Stimulated activated naive CD8-positive, alpha-beta T cell treated with anti-CD3 and anti-CD28 coated beads, Interleukin-15, Interleukin-2, amounts not matched to agents 100 ng/mL and 50 ng/mL, for 24 hours (primary cell): ENCODE measurements at regions not wholly inside any gene's neighbourhood (a gene's known extent, or its start where the extent isn't known, plus 50 kb on each side); places are given as distances from the start of the nearest gene placed in this dataset.
"Not testable (repeated sequence)": the region's sequence is repeated elsewhere in the genome, so short reads cannot be mapped to it uniquely, and the experiment has no call there.

ENCODE experiments used
- H3K27ac Mint-ChIP-seq: one replicate; pipeline ENCODE4 v1.8.0; 2021; ENCODE audit warnings: mild to moderate bottlenecking, mixed read lengths
- H3K27me3 Mint-ChIP-seq: one replicate; pipeline ENCODE4 v1.8.0; 2021; ENCODE audit warnings: mixed read lengths
- H3K36me3 Mint-ChIP-seq: one replicate; pipeline ENCODE4 v1.8.0; 2021; ENCODE audit warnings: low read depth, mixed read lengths
- H3K4me1 Mint-ChIP-seq: one replicate; pipeline ENCODE4 v1.8.0; 2021; ENCODE audit warnings: low read depth, mixed read lengths
- H3K4me3 Mint-ChIP-seq: one replicate; pipeline ENCODE4 v1.8.0; 2021; ENCODE audit warnings: mild to moderate bottlenecking, mixed read lengths
- H3K9me3 Mint-ChIP-seq: one replicate; pipeline ENCODE4 v1.8.0; 2021; ENCODE audit warnings: mixed read lengths

DNA sequence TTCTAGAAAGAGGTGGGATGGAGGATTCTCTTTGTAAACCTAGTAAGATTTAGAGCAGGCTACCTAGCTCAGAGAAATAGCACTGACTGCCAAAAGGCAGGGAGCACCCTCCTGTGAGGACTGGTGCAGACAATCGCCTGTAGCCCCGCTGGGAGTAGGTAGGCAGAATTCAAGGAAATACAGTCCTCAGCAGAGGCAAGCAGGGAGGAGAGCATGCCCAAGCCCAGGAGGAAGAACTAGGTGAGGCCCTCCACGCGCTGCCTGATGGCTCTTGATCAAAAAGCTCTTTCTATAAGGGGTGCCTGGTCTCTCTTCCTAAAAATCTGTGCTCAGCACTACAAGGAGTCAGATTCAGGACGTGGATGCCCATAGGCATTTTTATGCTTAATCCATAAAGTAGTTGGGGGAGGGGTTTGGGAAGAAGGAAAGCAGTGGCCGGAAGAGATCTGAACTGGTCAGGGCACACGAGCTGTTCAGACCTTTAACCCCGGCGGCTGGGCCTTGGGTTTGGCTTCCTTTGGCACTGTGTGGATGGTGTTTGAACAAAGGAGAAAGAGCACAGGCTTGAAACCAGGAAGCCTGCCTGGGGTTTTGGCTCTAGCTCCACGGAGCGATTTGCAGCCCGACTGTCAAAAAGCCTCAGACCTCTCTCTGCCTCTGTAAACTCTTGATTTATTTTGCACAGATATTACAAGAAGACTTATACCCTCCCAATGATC, 320.6 kb downstream of the FOXO1 start:
- no peaks in the 10 kb centered on the region for H3K9me3 Mint-ChIP-seq
- H3K27ac Mint-ChIP-seq: no peak overlapping the region
- H3K4me3 Mint-ChIP-seq: no peak overlapping the region
- H3K36me3 Mint-ChIP-seq: no peaks in the 10 kb centered on the region
- no peaks in the 10 kb centered on the region for H3K27me3 Mint-ChIP-seq
- peaks cover 3% of the 10 kb centered on the region for H3K4me1 Mint-ChIP-seq

DNA sequence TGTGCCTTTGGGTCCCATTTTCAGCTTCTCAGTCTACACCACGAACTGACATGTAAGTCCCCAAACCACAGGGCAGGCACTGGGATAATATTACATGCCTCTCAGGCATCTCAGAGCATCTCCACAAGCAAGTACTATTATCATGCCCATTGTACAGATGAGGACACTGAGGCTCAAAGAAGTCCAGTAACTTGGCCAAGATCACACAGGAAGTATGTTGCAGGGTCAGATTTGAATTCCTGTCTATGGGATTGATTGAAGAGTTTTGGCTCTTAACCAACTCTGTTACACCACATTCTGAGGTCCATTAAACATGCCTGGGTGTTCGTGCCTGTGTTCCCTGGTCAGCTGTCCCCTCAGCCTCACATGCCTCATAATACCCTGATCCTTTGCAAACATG, 319.8 kb downstream of the FOXO1 start:
- no peak overlapping the region for H3K27ac Mint-ChIP-seq
- H3K4me1 Mint-ChIP-seq: peaks cover 3% of the 10 kb centered on the region
- H3K27me3 Mint-ChIP-seq: no peaks in the 10 kb centered on the region
- no peaks in the 10 kb centered on the region for H3K9me3 Mint-ChIP-seq
- no peaks in the 10 kb centered on the region for H3K36me3 Mint-ChIP-seq
- H3K4me3 Mint-ChIP-seq: no peak overlapping the region

DNA sequence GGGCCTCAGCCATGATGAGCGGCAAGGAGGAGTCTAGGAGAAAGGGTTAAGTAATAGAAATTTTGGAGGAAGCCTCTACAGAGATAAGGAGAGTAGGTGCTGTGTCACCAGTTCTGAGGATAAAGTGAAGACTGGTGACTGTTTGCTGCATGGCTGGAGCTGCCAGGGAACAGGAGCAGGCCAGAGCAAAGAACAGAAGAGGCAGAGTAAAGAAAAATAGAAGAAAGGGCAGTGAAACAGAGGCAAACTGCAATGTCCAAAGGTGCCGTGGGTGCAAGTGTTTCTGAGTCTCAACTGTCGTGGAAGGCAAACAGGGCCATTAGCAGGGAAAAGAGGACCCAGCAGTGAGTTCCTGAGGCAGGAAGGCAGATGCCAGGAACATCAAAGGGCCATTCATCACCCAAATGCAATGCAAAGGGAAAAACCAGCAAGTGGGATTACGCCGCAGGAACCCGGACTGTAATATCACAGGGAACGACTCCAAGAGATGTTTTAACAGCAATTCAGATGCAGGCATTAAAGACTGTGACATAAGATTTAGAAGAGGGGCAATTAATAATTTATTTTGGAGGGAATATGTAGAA, 318.3 kb downstream of the FOXO1 start:
- no peak overlapping the region for H3K4me3 Mint-ChIP-seq
- H3K27ac Mint-ChIP-seq: no peak overlapping the region
- H3K36me3 Mint-ChIP-seq: no peaks in the 10 kb centered on the region
- H3K9me3 Mint-ChIP-seq: no peaks in the 10 kb centered on the region
- H3K27me3 Mint-ChIP-seq: no peaks in the 10 kb centered on the region
- peaks cover 3% of the 10 kb centered on the region for H3K4me1 Mint-ChIP-seq

DNA sequence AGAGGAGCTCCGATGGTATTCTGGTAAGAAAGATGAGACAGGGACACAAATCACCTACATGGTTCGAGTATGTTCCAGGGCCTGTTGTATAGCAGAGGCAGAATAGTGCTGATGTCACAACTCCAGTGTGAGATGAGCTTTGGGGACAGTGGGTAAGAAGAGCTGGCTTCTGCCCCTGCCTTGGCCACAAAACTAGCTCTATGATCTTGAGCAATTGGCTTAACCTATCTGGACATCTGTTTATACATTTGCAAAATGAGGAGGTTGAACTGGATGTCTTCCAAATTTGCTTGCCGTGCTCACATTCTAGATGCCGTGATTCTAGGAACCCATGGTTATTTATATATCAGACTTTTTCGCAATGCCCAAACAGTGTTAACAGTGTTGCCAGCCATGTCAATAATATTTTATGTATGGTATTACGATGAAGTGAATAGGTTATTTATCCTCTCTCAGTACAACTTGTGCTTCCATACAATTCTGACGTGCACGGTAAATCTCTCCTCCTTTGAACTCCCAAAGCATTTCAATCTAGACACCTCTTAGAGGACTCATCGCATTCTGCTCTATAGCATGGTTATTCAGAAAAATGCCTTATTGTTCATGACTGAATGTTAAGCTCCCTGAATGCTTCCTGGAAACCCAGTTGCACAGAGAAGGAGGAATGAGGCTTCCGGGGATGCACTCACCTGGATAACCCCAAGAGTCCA, 316.0 kb downstream of the FOXO1 start:
- no peak overlapping the region for H3K4me3 Mint-ChIP-seq
- peaks cover 3% of the 10 kb centered on the region for H3K4me1 Mint-ChIP-seq
- H3K27ac Mint-ChIP-seq: no peak overlapping the region
- no peaks in the 10 kb centered on the region for H3K9me3 Mint-ChIP-seq
- no peaks in the 10 kb centered on the region for H3K27me3 Mint-ChIP-seq
- no peaks in the 10 kb centered on the region for H3K36me3 Mint-ChIP-seq

DNA sequence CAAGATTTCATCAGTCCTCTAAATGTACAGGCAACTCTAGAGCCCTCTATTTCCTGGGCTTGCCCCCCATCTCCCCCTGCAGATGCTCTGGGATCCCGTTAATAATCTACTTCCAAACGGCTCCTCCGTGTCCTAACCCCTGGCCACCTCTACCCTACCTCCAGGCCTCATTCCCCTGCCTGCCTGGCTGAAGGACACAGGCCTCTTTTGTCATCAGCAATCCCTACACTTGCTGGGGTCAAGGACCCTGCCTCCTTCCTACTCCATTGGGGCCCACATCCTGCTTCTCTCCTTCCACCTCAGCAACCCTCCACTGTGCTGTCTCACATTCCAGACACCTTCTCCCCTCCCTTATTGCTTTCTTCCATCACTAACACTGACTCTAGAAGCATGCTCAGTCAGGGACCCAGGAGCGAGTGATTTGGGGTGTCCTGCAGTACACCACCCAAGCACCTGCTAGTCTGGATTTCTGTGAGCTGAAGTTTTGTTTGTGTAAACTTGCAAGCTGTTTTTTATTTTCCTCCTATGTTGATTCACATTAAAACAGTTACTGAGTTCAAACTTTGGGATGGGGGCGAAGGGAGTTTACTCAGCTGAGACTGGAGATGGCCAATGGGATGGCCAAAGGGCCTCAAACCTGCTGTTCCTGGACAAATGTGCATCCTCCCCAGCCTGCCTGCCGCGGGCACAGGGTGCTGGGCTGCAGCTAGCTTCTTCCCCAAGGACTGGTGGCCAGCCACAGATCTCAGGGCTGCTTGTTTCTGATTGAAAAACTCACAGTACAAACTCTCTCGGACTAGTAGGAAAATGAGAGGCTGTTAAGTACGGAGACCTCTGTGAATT, 314.7 kb downstream of the FOXO1 start:
- Mint-ChIP-seq H3K4me3 (no peak overlapping the region), H3K36me3 (no peaks in the 10 kb centered on the region), H3K4me1 (peaks cover 4% of the 10 kb centered on the region), H3K9me3 (no peaks in the 10 kb centered on the region), H3K27ac (no peak overlapping the region), H3K27me3 (no peaks in the 10 kb centered on the region)

DNA sequence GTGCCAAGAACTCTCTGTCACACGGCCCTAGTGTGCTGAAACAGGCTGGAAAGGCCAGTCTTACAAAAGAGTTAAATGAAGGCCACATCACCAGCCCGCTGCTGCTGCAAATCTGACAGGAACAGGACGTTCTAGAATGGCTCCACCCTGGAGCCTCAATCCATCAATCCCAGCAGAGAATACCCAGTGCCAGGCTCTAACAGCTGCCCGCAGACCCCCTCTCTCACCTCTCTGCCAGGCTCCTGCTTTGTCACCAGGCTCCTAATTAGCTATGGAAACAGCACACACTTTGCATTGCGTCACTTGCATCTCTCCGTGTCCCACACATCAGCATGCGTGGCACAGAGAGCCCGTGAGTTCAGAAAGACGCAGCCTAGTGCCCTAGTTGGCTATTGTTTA, 314.1 kb downstream of the FOXO1 start:
- no peak overlapping the region for H3K27ac Mint-ChIP-seq
- H3K27me3 Mint-ChIP-seq: no peaks in the 10 kb centered on the region
- no peaks in the 10 kb centered on the region for H3K36me3 Mint-ChIP-seq
- no peak overlapping the region for H3K4me3 Mint-ChIP-seq
- peaks cover 4% of the 10 kb centered on the region for H3K4me1 Mint-ChIP-seq
- H3K9me3 Mint-ChIP-seq: no peaks in the 10 kb centered on the region

DNA sequence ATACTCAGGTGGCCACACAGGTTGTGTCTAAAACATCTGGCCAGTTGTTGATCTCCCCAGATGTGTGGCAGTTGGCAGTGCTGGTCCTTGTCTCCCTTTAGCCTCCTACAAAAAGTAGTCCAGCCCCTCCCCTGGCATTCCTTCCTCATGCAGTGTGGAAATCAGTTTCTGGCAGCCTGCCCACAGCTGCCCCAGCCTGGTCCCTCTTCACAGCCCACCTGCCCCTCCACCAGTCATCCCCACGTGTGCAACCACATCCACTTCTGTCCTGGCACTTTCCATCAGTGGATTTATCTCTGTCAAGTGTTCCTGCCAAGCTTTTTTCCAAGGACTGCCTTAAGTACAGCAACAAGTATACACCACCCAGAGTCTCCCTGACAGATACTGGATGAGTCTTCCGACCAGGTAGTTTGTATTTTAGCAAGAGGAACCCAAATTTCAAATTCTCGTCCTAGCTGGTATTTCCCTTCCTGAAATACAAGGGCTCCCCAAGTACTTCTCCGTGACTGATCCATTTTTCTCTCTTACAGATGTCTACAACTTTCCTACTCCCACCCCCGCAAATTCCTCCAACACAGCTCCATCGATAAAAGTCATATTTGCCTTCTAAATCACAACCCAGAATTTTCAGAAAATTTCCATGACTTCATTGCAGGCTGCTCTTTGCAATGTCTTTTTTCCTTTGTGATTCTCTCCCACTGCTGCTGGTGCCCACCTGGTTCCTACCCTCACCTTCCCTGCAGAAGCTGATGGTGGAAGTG, 313.5 kb downstream of the FOXO1 start:
- Mint-ChIP-seq H3K4me3 (no peak overlapping the region), H3K36me3 (no peaks in the 10 kb centered on the region), H3K4me1 (peaks cover 4% of the 10 kb centered on the region), H3K27me3 (no peaks in the 10 kb centered on the region), H3K27ac (no peak overlapping the region), H3K9me3 (no peaks in the 10 kb centered on the region)

DNA sequence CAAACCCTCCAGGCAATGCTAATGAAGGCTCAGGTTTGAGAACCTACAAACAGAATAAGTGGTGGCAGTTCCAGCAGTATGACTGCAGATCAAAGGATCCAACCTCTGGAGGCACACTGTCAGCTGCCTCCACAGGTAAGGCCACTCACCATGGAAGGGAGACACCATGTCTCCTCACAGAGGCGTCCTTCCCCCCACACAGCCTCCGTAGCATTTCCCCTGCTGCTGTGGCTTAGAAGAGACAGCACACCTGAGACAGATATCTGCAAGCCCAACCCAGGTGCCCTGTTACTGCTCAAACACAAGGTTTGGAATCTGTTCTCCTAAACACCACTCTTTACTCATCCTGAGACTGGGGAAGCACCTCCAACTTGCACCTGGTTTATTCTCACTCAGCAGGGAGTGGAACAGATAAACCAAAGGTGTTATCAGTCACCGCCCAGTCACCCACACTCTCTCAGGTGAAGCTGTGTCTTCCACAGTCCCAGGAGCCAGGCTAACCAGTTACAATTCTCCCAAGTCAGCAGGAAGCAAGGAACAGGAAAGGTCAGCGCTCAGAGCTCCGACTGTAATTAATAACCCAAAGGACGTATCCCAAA, 311.2 kb downstream of the FOXO1 start:
- no peaks in the 10 kb centered on the region for H3K36me3 Mint-ChIP-seq
- H3K9me3 Mint-ChIP-seq: no peaks in the 10 kb centered on the region
- H3K27ac Mint-ChIP-seq: no peak overlapping the region
- H3K4me3 Mint-ChIP-seq: no peak overlapping the region
- H3K4me1 Mint-ChIP-seq: peaks cover 4% of the 10 kb centered on the region
- no peaks in the 10 kb centered on the region for H3K27me3 Mint-ChIP-seq

DNA sequence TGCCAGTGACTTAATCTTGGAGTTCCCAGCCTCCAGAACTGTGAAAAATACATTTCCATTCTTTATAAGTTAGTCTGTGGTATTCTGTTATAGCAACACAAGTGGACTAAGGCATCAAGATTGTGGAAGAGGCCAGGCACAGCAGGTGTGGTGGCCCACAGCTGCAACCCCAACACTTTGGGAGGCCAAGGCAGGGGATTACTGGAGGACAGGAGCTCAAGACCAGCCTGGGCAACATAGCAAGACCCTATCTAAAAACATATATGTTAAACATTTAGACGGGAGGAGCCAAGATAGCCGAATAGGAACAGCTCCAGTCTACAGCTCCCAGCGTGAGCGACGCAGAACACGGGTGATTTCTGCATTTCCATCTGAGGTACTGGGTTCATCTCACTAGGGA, 310.4 kb downstream of the FOXO1 start:
- H3K9me3 Mint-ChIP-seq: no peaks in the 10 kb centered on the region
- no peaks in the 10 kb centered on the region for H3K27me3 Mint-ChIP-seq
- no peak overlapping the region for H3K4me3 Mint-ChIP-seq
- no peaks in the 10 kb centered on the region for H3K36me3 Mint-ChIP-seq
- H3K27ac Mint-ChIP-seq: no peak overlapping the region
- H3K4me1 Mint-ChIP-seq: peaks cover 4% of the 10 kb centered on the region

DNA sequence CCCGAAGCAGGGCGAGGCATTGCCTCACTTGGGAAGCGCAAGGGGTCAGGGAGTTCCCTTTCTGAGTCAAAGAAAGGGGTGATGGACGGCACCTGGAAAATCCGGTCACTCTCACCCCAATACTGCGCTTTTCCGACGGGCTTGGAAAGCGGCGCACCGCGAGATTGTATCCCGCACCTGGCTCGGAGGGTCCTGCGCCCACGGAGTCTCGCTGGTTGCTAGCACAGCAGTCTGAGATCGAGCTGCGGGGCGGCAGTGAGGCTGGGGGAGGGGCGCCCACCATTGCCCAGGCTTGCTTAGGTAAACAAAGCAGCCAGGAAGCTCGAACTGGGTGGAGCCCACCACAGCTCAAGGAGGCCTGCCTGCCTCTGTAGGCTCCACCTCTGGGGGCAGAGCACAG, 310.0 kb downstream of the FOXO1 start:
- H3K4me1 Mint-ChIP-seq, H3K27ac Mint-ChIP-seq, H3K27me3 Mint-ChIP-seq, H3K9me3 Mint-ChIP-seq, H3K4me3 Mint-ChIP-seq, H3K36me3 Mint-ChIP-seq: not testable (repeated sequence)

DNA sequence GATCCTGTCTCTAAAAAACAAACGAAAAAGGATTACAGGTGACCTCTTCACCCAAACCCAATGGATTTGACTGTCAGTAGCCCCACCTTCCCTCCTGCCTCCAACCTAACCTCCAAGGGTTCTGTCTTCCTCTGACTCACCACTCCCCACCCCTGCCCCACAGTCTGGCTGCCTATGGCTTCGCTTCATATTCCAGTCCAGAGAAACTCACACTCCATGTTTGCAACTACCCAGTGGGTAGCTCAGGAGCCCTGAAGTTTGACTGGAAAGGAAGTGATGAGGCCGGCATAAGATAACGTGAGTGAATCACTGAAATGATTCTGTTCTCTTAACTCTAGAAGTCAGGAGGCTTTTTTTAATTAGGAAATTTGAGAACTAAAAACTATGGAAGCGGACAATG, 303.9 kb downstream of the FOXO1 start:
- Mint-ChIP-seq H3K4me1 (peaks cover 32% of the 10 kb centered on the region), H3K9me3 (no peaks in the 10 kb centered on the region), H3K36me3 (no peaks in the 10 kb centered on the region), H3K27me3 (no peaks in the 10 kb centered on the region), H3K27ac (no peak overlapping the region), H3K4me3 (no peak overlapping the region)

DNA sequence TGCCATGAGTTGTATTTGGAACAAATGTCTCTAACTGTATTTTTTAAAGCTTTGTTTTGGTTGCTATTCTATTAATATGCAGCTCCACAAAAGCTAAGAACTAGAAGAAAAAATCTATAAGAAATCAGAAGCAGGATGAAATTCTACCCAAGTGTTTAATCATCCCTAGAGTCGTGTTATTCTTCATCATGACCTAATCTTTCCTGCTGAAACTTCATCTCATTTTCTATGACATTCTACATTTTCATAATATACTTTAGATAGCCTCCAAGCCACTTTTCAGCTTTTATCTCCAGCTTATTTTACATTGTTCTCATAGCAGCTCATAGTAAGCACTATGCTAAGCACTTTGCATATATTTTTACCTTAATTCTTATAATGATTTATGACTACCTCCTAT, 302.8 kb downstream of the FOXO1 start:
- H3K4me1 Mint-ChIP-seq: peaks cover 32% of the 10 kb centered on the region
- no peak overlapping the region for H3K4me3 Mint-ChIP-seq
- H3K36me3 Mint-ChIP-seq: no peaks in the 10 kb centered on the region
- no peak overlapping the region for H3K27ac Mint-ChIP-seq
- H3K27me3 Mint-ChIP-seq: no peaks in the 10 kb centered on the region
- H3K9me3 Mint-ChIP-seq: no peaks in the 10 kb centered on the region

DNA sequence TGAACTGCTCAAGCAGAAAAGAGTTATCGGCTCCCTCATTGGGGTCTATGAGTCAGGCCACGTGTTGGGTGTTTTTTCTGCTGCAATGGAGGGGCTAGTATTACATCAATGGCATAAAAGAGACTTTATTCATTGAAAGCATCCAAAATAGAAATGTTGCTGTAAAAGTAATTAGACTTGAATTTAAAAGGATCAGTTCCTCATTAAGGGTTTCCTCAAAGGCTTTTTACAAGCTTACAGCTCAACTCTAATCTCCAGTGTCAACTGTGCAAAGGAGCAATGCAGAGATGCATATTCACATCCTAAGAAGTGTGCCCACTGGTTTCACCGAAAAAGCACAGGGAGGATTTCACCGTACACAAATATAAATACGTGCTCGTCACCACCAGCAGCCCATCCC, 300.3 kb downstream of the FOXO1 start:
- H3K27ac Mint-ChIP-seq: no peak overlapping the region
- peaks cover 52% of the 10 kb centered on the region for H3K4me1 Mint-ChIP-seq
- no peaks in the 10 kb centered on the region for H3K9me3 Mint-ChIP-seq
- H3K36me3 Mint-ChIP-seq: peaks cover under 1% of the 10 kb centered on the region
- H3K27me3 Mint-ChIP-seq: no peaks in the 10 kb centered on the region
- H3K4me3 Mint-ChIP-seq: no peak overlapping the region
